B cell (primary cell): ENCODE measurements at regions not wholly inside any gene's neighbourhood (a gene's known extent, or its start where the extent isn't known, plus 50 kb on each side); places are given as distances from the start of the nearest gene placed in this dataset.

ENCODE experiments used
- EZH2 ChIP-seq: IDR thresholded peaks from 2 replicates; pipeline ENCODE4 v1.6.1; 2012; ENCODE audit warnings: borderline replicate concordance, low read depth, mild to moderate bottlenecking, moderate library complexity, low read length; ENCODE audit not compliant: insufficient read depth, poor library complexity, severe bottlenecking
- TF ChIP-seq, protein P1 (sequence below): fragments of 200-600 bp; IDR thresholded peaks from one replicate; pipeline ENCODE4 v1.8.0; 2022; ENCODE audit warnings: antibody characterized with exemption, mild to moderate bottlenecking

DNA sequence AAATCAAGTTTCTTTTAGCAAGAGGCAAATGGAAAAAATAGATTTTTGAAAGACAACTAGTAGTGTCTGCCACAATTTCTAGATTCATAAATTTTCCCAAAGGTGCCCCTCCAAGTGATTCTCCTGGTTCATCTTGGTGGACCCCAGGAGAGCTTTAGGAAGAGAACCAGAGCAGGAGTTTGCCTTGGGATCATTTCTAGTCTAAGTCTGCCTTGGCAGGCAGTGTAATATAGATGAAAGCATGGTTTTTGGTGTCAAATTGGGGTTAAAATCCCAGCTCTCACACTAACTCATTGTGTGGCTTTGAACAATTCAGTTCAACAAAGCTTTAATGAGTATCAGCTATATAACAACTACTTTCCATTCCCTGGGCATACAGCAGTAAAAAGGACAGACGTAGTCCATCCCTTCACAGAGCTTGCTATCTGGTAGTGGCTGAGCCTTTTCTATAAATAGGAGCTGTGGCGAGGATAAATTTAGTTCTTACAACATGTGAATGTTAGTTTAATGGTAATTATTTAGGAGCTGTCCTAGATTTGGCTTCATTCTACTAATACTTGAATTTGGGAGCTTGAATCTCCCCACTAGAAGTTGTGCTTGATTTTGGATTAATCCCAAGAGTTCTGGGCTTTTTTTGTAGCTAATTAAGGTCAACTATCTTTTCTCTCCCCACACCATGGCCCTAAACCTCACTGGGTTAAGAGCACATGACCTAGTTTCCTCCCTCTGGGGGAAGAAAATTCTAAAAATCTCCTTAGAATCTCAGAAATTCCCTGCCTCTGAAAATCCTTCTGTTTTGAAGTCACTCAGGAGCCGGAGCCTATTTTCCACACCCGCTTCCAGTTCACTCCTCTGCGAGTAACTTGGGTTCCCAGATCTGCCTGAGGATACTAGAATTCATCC is 197.8 kb downstream of the PCSK1 start:
- TF ChIP-seq, protein P1, sequence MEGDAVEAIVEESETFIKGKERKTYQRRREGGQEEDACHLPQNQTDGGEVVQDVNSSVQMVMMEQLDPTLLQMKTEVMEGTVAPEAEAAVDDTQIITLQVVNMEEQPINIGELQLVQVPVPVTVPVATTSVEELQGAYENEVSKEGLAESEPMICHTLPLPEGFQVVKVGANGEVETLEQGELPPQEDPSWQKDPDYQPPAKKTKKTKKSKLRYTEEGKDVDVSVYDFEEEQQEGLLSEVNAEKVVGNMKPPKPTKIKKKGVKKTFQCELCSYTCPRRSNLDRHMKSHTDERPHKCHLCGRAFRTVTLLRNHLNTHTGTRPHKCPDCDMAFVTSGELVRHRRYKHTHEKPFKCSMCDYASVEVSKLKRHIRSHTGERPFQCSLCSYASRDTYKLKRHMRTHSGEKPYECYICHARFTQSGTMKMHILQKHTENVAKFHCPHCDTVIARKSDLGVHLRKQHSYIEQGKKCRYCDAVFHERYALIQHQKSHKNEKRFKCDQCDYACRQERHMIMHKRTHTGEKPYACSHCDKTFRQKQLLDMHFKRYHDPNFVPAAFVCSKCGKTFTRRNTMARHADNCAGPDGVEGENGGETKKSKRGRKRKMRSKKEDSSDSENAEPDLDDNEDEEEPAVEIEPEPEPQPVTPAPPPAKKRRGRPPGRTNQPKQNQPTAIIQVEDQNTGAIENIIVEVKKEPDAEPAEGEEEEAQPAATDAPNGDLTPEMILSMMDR = no peak
- TF ChIP-seq EZH2 = no peak
